ENCODE measurements at regions not wholly inside any gene's neighbourhood (a gene's known extent, or its start where the extent isn't known, plus 50 kb on each side); places are given as distances from the start of the nearest gene placed in this dataset.

- TF ChIP-seq CTCF (IDR thresholded peaks at IDR 0.05) (no peak), EP300 (IDR thresholded peaks at IDR 0.05) (no peak), POLR2A (IDR thresholded peaks at IDR 0.05) (no peak), POLR2AphosphoS5 (IDR thresholded peaks at IDR 0.05) (peak in 1 of 4 donors; percentile 17)
- no peak for DNase-seq
- 94 to 98% methylated on average over 1 of the region's 1 CpG for WGBS, 2 donors
Measured at GRCh38 chr6:11423667-11424066, 113.9 kb upstream of the TMEM170B start.

GRCh38 chr6:11423072-11423471 lies 114.5 kb upstream of the TMEM170B start:
- no peak overlapping the region for H3K27ac ChIP-seq
- no peaks in the 10 kb centered on the region for H3K36me3 ChIP-seq
- peaks cover 0 to 1% (median 0%) of the 10 kb centered on the region in 4 donors for H3K4me1 ChIP-seq
- H3K27me3 ChIP-seq = no peaks in the 10 kb centered on the region
- DNase-seq = no peak
- H3K4me3 ChIP-seq = no peak overlapping the region
- intact Hi-C loops (cut with DNase I) = no loop called here
- 75 to 92% methylated on average over 1 of the region's 1 CpG for WGBS, 2 donors
- no peaks in the 10 kb centered on the region for H3K9me3 ChIP-seq
- no peak for TF ChIP-seq EP300 (IDR thresholded peaks at IDR 0.05)
- no peak for TF ChIP-seq POLR2A (IDR thresholded peaks at IDR 0.05)
- TF ChIP-seq CTCF (IDR thresholded peaks at IDR 0.05) = no peak
- TF ChIP-seq POLR2AphosphoS5 (IDR thresholded peaks at IDR 0.05) = no peak

More at GRCh38 chr6:11423667-11424066, 113.9 kb upstream of the TMEM170B start:
- H3K9me3 ChIP-seq = no peaks in the 10 kb centered on the region
- intact Hi-C loops (cut with DNase I) = no loop called here
- H3K4me1 ChIP-seq = peaks cover 0 to 7% (median 2%) of the 10 kb centered on the region in 4 donors
- H3K36me3 ChIP-seq = no peaks in the 10 kb centered on the region
- no peaks in the 10 kb centered on the region for H3K27me3 ChIP-seq
- no peak overlapping the region for H3K27ac ChIP-seq
- no peak overlapping the region for H3K4me3 ChIP-seq

GRCh38 chr6:11419763-11420453 lies 117.6 kb upstream of the TMEM170B start:
- no peak for DNase-seq
- TF ChIP-seq CTCF (IDR thresholded peaks at IDR 0.05) = no peak
- no peak for TF ChIP-seq POLR2AphosphoS5 (IDR thresholded peaks at IDR 0.05)
- TF ChIP-seq EP300 (IDR thresholded peaks at IDR 0.05) = no peak
- no peak for TF ChIP-seq POLR2A (IDR thresholded peaks at IDR 0.05)
- no peak overlapping the region for H3K4me3 ChIP-seq
- H3K27ac ChIP-seq = no peak overlapping the region
- H3K27me3 ChIP-seq = no peaks in the 10 kb centered on the region
- intact Hi-C loops (cut with DNase I) = no loop called here
- no peaks in the 10 kb centered on the region for H3K4me1 ChIP-seq
- H3K9me3 ChIP-seq = no peaks in the 10 kb centered on the region
- no peaks in the 10 kb centered on the region for H3K36me3 ChIP-seq

GRCh38 chr6:11418290-11418905 lies 119.2 kb upstream of the TMEM170B start:
- H3K4me3 ChIP-seq = no peak overlapping the region
- no peak overlapping the region for H3K27ac ChIP-seq
- TF ChIP-seq EP300 (IDR thresholded peaks at IDR 0.05) (no peak), CTCF (IDR thresholded peaks at IDR 0.05) (no peak), POLR2A (IDR thresholded peaks at IDR 0.05) (no peak), POLR2AphosphoS5 (IDR thresholded peaks at IDR 0.05) (no peak)
- DNase-seq = no peak
- 85 to 92% methylated on average over 2 of the region's 2 CpGs for WGBS, 2 donors
- no peaks in the 10 kb centered on the region for H3K36me3 ChIP-seq
- H3K9me3 ChIP-seq = no peaks in the 10 kb centered on the region
- intact Hi-C loops (cut with DNase I) = no loop called here
- no peaks in the 10 kb centered on the region for H3K27me3 ChIP-seq
- H3K4me1 ChIP-seq = no peaks in the 10 kb centered on the region
